ENCODE measurements at regions not wholly inside any gene's neighbourhood (a gene's known extent, or its start where the extent isn't known, plus 50 kb on each side); places are given as distances from the start of the nearest gene placed in this dataset.
"Not testable (repeated sequence)": the region's sequence is repeated elsewhere in the genome, so short reads cannot be mapped to it uniquely, and the experiment has no call there.

DNA sequence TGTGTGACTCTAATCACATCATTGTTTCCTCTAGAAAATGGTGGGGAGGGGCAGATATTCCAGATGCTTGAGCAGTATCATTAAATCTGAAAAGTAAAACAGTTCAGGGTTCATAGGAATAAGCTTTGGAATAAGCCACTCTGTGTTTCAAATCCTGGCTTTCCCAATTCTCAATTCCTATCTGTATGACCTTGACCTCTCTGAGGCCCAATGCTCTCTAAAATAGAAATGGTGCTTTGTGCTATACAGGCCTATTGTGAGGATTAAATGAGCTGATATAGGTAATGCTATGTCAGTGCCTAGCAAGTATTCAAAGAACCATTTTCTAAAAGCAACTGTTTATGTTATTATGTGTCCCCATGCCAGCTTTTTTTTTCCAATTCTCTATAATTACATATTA, 209.0 kb upstream of the PRSS16 start:
- ATAC-seq (ENCODE audit: low read depth) (no peak), DNase-seq (ENCODE audit: low spot score) (no peak)
- TF ChIP-seq, protein P1, sequence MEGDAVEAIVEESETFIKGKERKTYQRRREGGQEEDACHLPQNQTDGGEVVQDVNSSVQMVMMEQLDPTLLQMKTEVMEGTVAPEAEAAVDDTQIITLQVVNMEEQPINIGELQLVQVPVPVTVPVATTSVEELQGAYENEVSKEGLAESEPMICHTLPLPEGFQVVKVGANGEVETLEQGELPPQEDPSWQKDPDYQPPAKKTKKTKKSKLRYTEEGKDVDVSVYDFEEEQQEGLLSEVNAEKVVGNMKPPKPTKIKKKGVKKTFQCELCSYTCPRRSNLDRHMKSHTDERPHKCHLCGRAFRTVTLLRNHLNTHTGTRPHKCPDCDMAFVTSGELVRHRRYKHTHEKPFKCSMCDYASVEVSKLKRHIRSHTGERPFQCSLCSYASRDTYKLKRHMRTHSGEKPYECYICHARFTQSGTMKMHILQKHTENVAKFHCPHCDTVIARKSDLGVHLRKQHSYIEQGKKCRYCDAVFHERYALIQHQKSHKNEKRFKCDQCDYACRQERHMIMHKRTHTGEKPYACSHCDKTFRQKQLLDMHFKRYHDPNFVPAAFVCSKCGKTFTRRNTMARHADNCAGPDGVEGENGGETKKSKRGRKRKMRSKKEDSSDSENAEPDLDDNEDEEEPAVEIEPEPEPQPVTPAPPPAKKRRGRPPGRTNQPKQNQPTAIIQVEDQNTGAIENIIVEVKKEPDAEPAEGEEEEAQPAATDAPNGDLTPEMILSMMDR (IDR thresholded peaks at IDR 0.05; ENCODE audit: poor library complexity, severe bottlenecking) = no peak
- Histone ChIP-seq H3K4me3 (ENCODE audit: severe bottlenecking) (no peak overlapping the region), H3K4me1 (ENCODE audit: insufficient read depth, poor library complexity, severe bottlenecking) (no peaks in the 10 kb centered on the region), H3K27ac (ENCODE audit: poor library complexity, severe bottlenecking) (no peak overlapping the region), H3K27me3 (ENCODE audit: insufficient read depth, poor library complexity, severe bottlenecking) (no peaks in the 10 kb centered on the region), H3K9me3 (ENCODE audit: severe bottlenecking) (no peaks in the 10 kb centered on the region), H3K36me3 (ENCODE audit: low read depth) (no peaks in the 10 kb centered on the region)

DNA sequence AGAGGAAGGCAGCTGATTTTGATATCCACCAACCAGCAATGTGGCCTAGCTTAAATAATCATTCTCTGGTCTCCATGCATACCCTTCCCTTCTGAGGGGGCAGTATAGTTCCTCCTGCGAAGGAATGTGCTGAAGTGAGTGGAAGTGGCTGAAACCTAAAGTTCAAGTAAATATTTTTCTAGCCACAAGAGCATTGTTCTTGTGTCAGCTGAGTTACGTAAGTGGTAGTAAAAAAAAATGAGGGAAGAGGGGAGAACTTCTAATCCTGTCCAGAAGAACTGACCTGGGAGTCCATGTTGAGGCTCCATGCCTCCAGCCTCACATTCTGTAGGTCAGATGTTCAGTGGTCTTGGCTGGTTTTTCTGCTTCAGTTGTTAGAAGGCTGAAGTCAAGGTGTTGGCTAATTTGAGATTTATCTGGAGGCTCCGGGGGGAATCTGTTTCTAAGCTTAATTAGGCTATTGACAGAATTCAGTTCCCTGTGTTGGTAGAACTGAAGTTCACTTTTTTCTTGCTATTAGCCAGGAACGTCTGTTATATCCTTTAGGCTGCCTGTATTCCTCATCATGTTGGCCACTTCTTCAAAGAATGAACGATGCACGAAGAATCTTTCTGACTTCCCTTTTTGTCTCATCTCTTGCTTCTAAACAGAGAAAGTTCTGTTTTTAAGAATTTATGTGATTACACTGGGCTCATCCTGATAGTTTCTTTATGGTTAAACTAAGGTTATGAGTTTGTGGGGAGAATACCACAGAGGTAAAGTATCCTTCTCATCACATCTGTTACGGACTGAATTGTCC, 207.1 kb upstream of the PRSS16 start:
- TF ChIP-seq, protein P1 (IDR thresholded peaks at IDR 0.05; ENCODE audit: poor library complexity, severe bottlenecking) = no peak
- H3K9me3 ChIP-seq (ENCODE audit: severe bottlenecking) = no peaks in the 10 kb centered on the region
- DNase-seq (ENCODE audit: low spot score) = no peak

DNA sequence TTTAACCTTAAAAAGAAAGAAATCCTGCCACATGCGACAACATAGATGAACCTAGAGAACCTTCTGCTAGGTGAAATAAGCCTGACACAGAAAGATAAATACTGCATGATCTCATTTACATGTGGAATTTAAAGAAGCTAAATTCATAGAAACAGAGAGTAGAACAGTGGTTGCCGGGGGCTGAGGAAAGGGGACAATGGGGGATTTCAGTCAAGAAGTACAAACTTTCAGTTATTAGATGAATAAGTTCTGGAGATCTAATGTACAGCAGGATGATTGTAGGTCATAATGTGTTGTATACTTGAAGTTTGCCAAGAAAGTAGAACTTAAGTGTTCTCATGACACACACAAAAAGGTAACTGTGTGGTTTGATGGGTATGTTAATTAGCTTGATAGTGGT, 204.3 kb upstream of the PRSS16 start:
- Histone ChIP-seq H3K9me3 (ENCODE audit: severe bottlenecking) (no peaks in the 10 kb centered on the region), H3K27ac (ENCODE audit: poor library complexity, severe bottlenecking) (no peak overlapping the region), H3K4me1 (ENCODE audit: insufficient read depth, poor library complexity, severe bottlenecking) (no peaks in the 10 kb centered on the region), H3K27me3 (ENCODE audit: insufficient read depth, poor library complexity, severe bottlenecking) (no peaks in the 10 kb centered on the region), H3K36me3 (ENCODE audit: low read depth) (no peaks in the 10 kb centered on the region), H3K4me3 (ENCODE audit: severe bottlenecking) (no peak overlapping the region)
- TF ChIP-seq, protein P1 (IDR thresholded peaks at IDR 0.05; ENCODE audit: poor library complexity, severe bottlenecking) = no peak
- ATAC-seq (ENCODE audit: low read depth) (no peak), DNase-seq (ENCODE audit: low spot score) (no peak)

More for the DNA sequence above, 207.1 kb upstream of the PRSS16 start:
- H3K36me3 ChIP-seq (ENCODE audit: low read depth) = no peaks in the 10 kb centered on the region
- no peak for ATAC-seq (ENCODE audit: low read depth)
- no peaks in the 10 kb centered on the region for H3K27me3 ChIP-seq (ENCODE audit: insufficient read depth, poor library complexity, severe bottlenecking)
- no peak overlapping the region for H3K4me3 ChIP-seq (ENCODE audit: severe bottlenecking)
- no peaks in the 10 kb centered on the region for H3K4me1 ChIP-seq (ENCODE audit: insufficient read depth, poor library complexity, severe bottlenecking)
- no peak overlapping the region for H3K27ac ChIP-seq (ENCODE audit: poor library complexity, severe bottlenecking)

DNA sequence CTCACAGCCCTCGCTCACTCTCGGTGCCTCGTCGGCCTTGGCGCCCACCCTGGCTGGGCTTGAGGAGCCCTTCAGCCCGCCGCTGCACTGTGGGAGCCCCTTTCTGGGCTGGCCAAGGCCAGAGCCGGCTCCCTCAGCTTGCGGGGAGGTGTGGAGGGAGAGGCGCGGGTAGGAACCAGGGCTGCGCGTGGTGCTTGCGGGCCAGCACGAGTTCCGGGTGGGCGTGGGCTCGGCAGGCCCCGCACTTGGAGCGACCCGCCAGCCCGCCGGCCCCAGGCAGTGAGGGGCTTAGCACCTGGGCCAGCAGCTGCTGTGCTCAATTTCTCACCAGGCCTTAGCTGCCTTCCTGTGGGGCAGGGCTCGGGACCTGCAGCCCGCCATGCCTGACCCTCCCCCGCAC, 202.4 kb upstream of the PRSS16 start:
- not testable (repeated sequence) for H3K36me3 ChIP-seq (ENCODE audit: low read depth); H3K27ac ChIP-seq (ENCODE audit: poor library complexity, severe bottlenecking); H3K9me3 ChIP-seq (ENCODE audit: severe bottlenecking); H3K4me3 ChIP-seq (ENCODE audit: severe bottlenecking); H3K27me3 ChIP-seq (ENCODE audit: insufficient read depth, poor library complexity, severe bottlenecking); ATAC-seq (ENCODE audit: low read depth); DNase-seq (ENCODE audit: low spot score); H3K4me1 ChIP-seq (ENCODE audit: insufficient read depth, poor library complexity, severe bottlenecking)

DNA sequence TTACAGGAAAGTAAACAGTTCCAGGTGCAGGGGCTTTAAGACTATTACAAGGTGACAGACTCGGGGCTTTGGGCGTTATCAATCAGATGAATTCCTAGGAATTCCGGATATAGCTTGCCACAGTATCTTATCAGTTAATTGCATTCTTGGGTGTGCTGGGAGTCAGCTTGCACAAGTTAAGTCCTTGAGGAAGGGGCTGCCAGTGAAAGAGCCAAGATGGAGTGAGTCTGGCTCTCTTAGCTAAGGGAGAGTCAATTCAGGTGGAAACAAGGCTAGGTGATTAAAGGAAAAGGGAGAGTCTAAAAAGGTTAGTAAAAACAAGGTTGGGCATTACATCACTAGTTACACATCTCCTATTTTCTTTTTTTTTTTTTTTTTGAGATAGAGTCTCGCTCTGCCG, 199.8 kb upstream of the PRSS16 start:
- not testable (repeated sequence) for H3K4me1 ChIP-seq (ENCODE audit: insufficient read depth, poor library complexity, severe bottlenecking); H3K27ac ChIP-seq (ENCODE audit: poor library complexity, severe bottlenecking); H3K36me3 ChIP-seq (ENCODE audit: low read depth); ATAC-seq (ENCODE audit: low read depth); H3K4me3 ChIP-seq (ENCODE audit: severe bottlenecking); H3K9me3 ChIP-seq (ENCODE audit: severe bottlenecking); H3K27me3 ChIP-seq (ENCODE audit: insufficient read depth, poor library complexity, severe bottlenecking); DNase-seq (ENCODE audit: low spot score)
